Body of pancreas (tissue), 4 donors: ENCODE measurements at regions not wholly inside any gene's neighbourhood (a gene's known extent, or its start where the extent isn't known, plus 50 kb on each side); places are given as distances from the start of the nearest gene placed in this dataset.

ENCODE experiments used
- ATAC-seq: fragments of 150-250 bp; one replicate; pipeline ENCODE4 v1.9.1; 2016
- DNase-seq, 4 donors: peaks; one replicate each; pipeline ENCODE4 v3.0.0-alpha.2; 2019
- H3K27ac ChIP-seq, 4 donors: fragments of 200-600 bp; sonication (generic); 1 replicate in 3 of 4; 2 replicates in 1 of 4; pipeline versions ENCODE4 v1.5.1 to v1.6.1; 2016 to 2019; ENCODE audit warnings: mild to moderate bottlenecking in 1 of 4, mixed read lengths in 1 of 4, moderate library complexity in 1 of 4
- H3K27me3 ChIP-seq, 2 donors: fragments of 200-600 bp; sonication (generic); one replicate each; pipeline ENCODE4 v1.6.0; 2016; ENCODE audit warnings: mild to moderate bottlenecking in 1 of 2
- H3K36me3 ChIP-seq, 2 donors: fragments of 200-600 bp; sonication (generic); replicated peaks in 1 of 2; 2 replicates each; pipeline ENCODE4 v1.5.1; 2016; ENCODE audit warnings: low read depth in 2 of 2; ENCODE audit not compliant: insufficient read depth in 1 of 2
- H3K4me1 ChIP-seq: fragments of 200-600 bp; sonication (generic); one replicate; pipeline ENCODE4 v1.6.0; 2016
- H3K4me3 ChIP-seq, 2 donors: fragments of 200-600 bp; sonication (generic); 1 replicate in 1 of 2; 2 replicates in 1 of 2; pipeline ENCODE4 v1.5.1; 2016 to 2019
- H3K9me3 ChIP-seq, 3 donors: fragments of 200-600 bp; sonication (generic); 1 replicate in 2 of 3; 2 replicates in 1 of 3; pipeline ENCODE4 v1.5.1; 2016
- CTCF ChIP-seq, 7 experiments: fragments of 450-650 bp in 4 of 7; fragments of 200-600 bp in 3 of 7; sonication (generic) in 3 of 7; IDR thresholded peaks; one replicate each; pipeline ENCODE4 v1.5.1; 2016 to 2019; ENCODE audit warnings: antibody characterized with exemption in 7 of 7
- POLR2A ChIP-seq, 3 donors: fragments of 450-650 bp; IDR thresholded peaks; one replicate each; pipeline ENCODE4 v1.6.1; 2016; ENCODE audit warnings: antibody characterized with exemption in 3 of 3, mild to moderate bottlenecking in 2 of 3
- WGBS, 2 donors: methylation state at CpG; one replicate each; pipeline ENCODE4 v1.1.5; 2017; 5-methylcytosine and 5-hydroxymethylcytosine counted together
- intact Hi-C: fragments of 100-400 bp; cut with DNase I; formaldehyde crosslinking; loops from one replicate; pipeline ENCODE4 v1.15.1; 2023

GRCh38 chr10:8468477-8468876 is 414.0 kb downstream of the GATA3 start:
- Histone ChIP-seq H3K27me3 (no peaks in the 10 kb centered on the region), H3K4me1 (no peaks in the 10 kb centered on the region), H3K27ac (no peak overlapping the region), H3K36me3 (no peaks in the 10 kb centered on the region), H3K4me3 (no peak overlapping the region), H3K9me3 (no peaks in the 10 kb centered on the region)
- DNase-seq (no peak), ATAC-seq (no peak)
- WGBS, 2 donors: 56 to 69% methylated on average over 3 of the region's 3 CpGs
- no peak for TF ChIP-seq POLR2A (IDR thresholded peaks at IDR 0.05)
- intact Hi-C loops: no loop called here

GRCh38 chr10:8473205-8473604 is 418.7 kb downstream of the GATA3 start:
- H3K4me1 ChIP-seq: no peaks in the 10 kb centered on the region
- H3K4me3 ChIP-seq: no peak overlapping the region
- H3K27ac ChIP-seq: no peak overlapping the region
- DNase-seq: no peak
- no peaks in the 10 kb centered on the region for H3K36me3 ChIP-seq
- H3K27me3 ChIP-seq: no peaks in the 10 kb centered on the region
- intact Hi-C loops: no loop called here
- TF ChIP-seq POLR2A (IDR thresholded peaks at IDR 0.05): no peak
- no peak for TF ChIP-seq CTCF (IDR thresholded peaks at IDR 0.05)
- peaks cover 0 to 5% (median 0%) of the 10 kb centered on the region in 3 donors for H3K9me3 ChIP-seq
- 40 to 63% methylated on average over 2 of the region's 2 CpGs for WGBS, 2 donors
- no peak for ATAC-seq

- 46 to 71% methylated on average over 1 of the region's 1 CpG for WGBS, 2 donors
- H3K4me3 ChIP-seq: no peak overlapping the region
- intact Hi-C loops: no loop called here
- no peak for TF ChIP-seq CTCF (IDR thresholded peaks at IDR 0.05)
- no peak for TF ChIP-seq POLR2A (IDR thresholded peaks at IDR 0.05)
- no peak overlapping the region for H3K27ac ChIP-seq
- no peaks in the 10 kb centered on the region for H3K36me3 ChIP-seq
- H3K27me3 ChIP-seq: no peaks in the 10 kb centered on the region
- peaks cover 0 to 5% (median 0%) of the 10 kb centered on the region in 3 donors for H3K9me3 ChIP-seq
- no peak for DNase-seq
- no peaks in the 10 kb centered on the region for H3K4me1 ChIP-seq
- no peak for ATAC-seq
Observed at GRCh38 chr10:8477300-8477699, 422.8 kb downstream of the GATA3 start.

- 49 to 60% methylated on average over 10 of the region's 10 CpGs for WGBS, 2 donors
- TF ChIP-seq CTCF (IDR thresholded peaks at IDR 0.05) (no peak), POLR2A (IDR thresholded peaks at IDR 0.05) (no peak)
- Histone ChIP-seq H3K9me3 (peaks cover 0 to 5% (median 0%) of the 10 kb centered on the region in 3 donors), H3K4me3 (no peak overlapping the region), H3K36me3 (no peaks in the 10 kb centered on the region), H3K4me1 (no peaks in the 10 kb centered on the region), H3K27me3 (no peaks in the 10 kb centered on the region), H3K27ac (no peak overlapping the region)
- intact Hi-C loops: no loop called here
- ATAC-seq (no peak), DNase-seq (no peak)
Observed at GRCh38 chr10:8481718-8482504, 427.4 kb downstream of the GATA3 start.

GRCh38 chr10:8485032-8485431 is 430.5 kb downstream of the GATA3 start:
- no peak for DNase-seq
- TF ChIP-seq CTCF (IDR thresholded peaks at IDR 0.05): no peak
- TF ChIP-seq POLR2A (IDR thresholded peaks at IDR 0.05): no peak
- H3K27ac ChIP-seq: no peak overlapping the region
- ATAC-seq: no peak
- H3K27me3 ChIP-seq: no peaks in the 10 kb centered on the region
- 46 to 62% methylated on average over 6 of the region's 6 CpGs for WGBS, 2 donors
- intact Hi-C loops: no loop called here
- no peaks in the 10 kb centered on the region for H3K4me1 ChIP-seq
- no peaks in the 10 kb centered on the region for H3K9me3 ChIP-seq
- H3K4me3 ChIP-seq: no peak overlapping the region
- H3K36me3 ChIP-seq: no peaks in the 10 kb centered on the region
